ENCODE measurements at regions not wholly inside any gene's neighbourhood (a gene's known extent, or its start where the extent isn't known, plus 50 kb on each side); places are given as distances from the start of the nearest gene placed in this dataset.

GRCh38 chr16:73152386-73153125 lies 104.6 kb upstream of the ZFHX3 start:
- Histone ChIP-seq H3K9me2 (ENCODE audit: insufficient read depth, low read length) (no peaks in the 10 kb centered on the region), H3K36me3 (ENCODE audit: insufficient read depth, low read length) (no peaks in the 10 kb centered on the region), H2AFZ (ENCODE audit: low read length) (no peak overlapping the region), H3K4me2 (ENCODE audit: low read length) (no peak overlapping the region), H3K9me3 (ENCODE audit: low read length) (no peaks in the 10 kb centered on the region), H3K4me1 (ENCODE audit: insufficient read depth, low read length, poor library complexity, severe bottlenecking) (no peaks in the 10 kb centered on the region), H3K27ac (ENCODE audit: low read depth, low read length, poor library complexity, severe bottlenecking) (no peak overlapping the region), H3K4me3 (ENCODE audit: low read depth, low read length, poor library complexity, severe bottlenecking) (no peak overlapping the region), H4K20me1 (ENCODE audit: insufficient read depth, low read length) (no peaks in the 10 kb centered on the region), H3K79me2 (ENCODE audit: insufficient read depth, low read depth, low read length) (no peaks in the 10 kb centered on the region)
- ChIA-PET CTCF (ENCODE audit: unreplicated experiment) (no interaction called here), POLR2A (interaction anchor here (0.6 kb wide), 1 partner anchor 776 kb away, joined by 4 read pairs; no protein-coding TSS in a partner anchor)
- DNase-seq (ENCODE audit: low spot score), result no peak
- no TSS peak for BruUV-seq (replicated peaks)
- intact Hi-C loops (cut with micrococcal nuclease; ENCODE audit: unreplicated experiment), result no loop called here
- TF ChIP-seq CTCF (conservative IDR thresholded peaks at IDR 0.05; ENCODE audit: low read length) (no peak), EZH2phosphoT487 (IDR thresholded peaks at IDR 0.05; ENCODE audit: borderline replicate concordance, low read depth, low read length) (no peak)

GRCh38 chr16:73151941-73152340 lies 104.0 kb upstream of the ZFHX3 start:
- H3K4me3 ChIP-seq (ENCODE audit: low read depth, low read length, poor library complexity, severe bottlenecking), result no peak overlapping the region
- no peaks in the 10 kb centered on the region for H3K36me3 ChIP-seq (ENCODE audit: insufficient read depth, low read length)
- no peaks in the 10 kb centered on the region for H3K79me2 ChIP-seq (ENCODE audit: insufficient read depth, low read depth, low read length)
- TF ChIP-seq EZH2phosphoT487 (IDR thresholded peaks at IDR 0.05; ENCODE audit: borderline replicate concordance, low read depth, low read length) (no peak), CTCF (conservative IDR thresholded peaks at IDR 0.05; ENCODE audit: low read length) (no peak)
- no peak for DNase-seq (ENCODE audit: low spot score)
- intact Hi-C loops (cut with micrococcal nuclease; ENCODE audit: unreplicated experiment), result no loop called here
- H3K9me2 ChIP-seq (ENCODE audit: insufficient read depth, low read length), result no peaks in the 10 kb centered on the region
- POLR2A ChIA-PET, result interaction anchor here (0.6 kb wide), 1 partner anchor 777 kb away, joined by 4 read pairs; no protein-coding TSS in a partner anchor
- CTCF ChIA-PET (ENCODE audit: unreplicated experiment), result no interaction called here
- BruUV-seq (replicated peaks), result no TSS peak
- H3K9me3 ChIP-seq (ENCODE audit: low read length), result no peaks in the 10 kb centered on the region
- H3K4me1 ChIP-seq (ENCODE audit: insufficient read depth, low read length, poor library complexity, severe bottlenecking), result no peaks in the 10 kb centered on the region
- H4K20me1 ChIP-seq (ENCODE audit: insufficient read depth, low read length), result no peaks in the 10 kb centered on the region
- H2AFZ ChIP-seq (ENCODE audit: low read length), result no peak overlapping the region
- no peak overlapping the region for H3K4me2 ChIP-seq (ENCODE audit: low read length)
- H3K27ac ChIP-seq (ENCODE audit: low read depth, low read length, poor library complexity, severe bottlenecking), result no peak overlapping the region

GRCh38 chr16:73151225-73151624 lies 103.3 kb upstream of the ZFHX3 start:
- no TSS peak for BruUV-seq (replicated peaks)
- no peak for TF ChIP-seq EZH2phosphoT487 (IDR thresholded peaks at IDR 0.05; ENCODE audit: borderline replicate concordance, low read depth, low read length)
- no peak for TF ChIP-seq CTCF (conservative IDR thresholded peaks at IDR 0.05; ENCODE audit: low read length)
- DNase-seq (ENCODE audit: low spot score), result no peak
- H3K27ac ChIP-seq (ENCODE audit: low read depth, low read length, poor library complexity, severe bottlenecking), result no peak overlapping the region
- no peak overlapping the region for H3K4me3 ChIP-seq (ENCODE audit: low read depth, low read length, poor library complexity, severe bottlenecking)
- POLR2A ChIA-PET, result no interaction called here
- H2AFZ ChIP-seq (ENCODE audit: low read length), result no peak overlapping the region
- no peaks in the 10 kb centered on the region for H4K20me1 ChIP-seq (ENCODE audit: insufficient read depth, low read length)
- intact Hi-C loops (cut with micrococcal nuclease; ENCODE audit: unreplicated experiment), result no loop called here
- no peaks in the 10 kb centered on the region for H3K4me1 ChIP-seq (ENCODE audit: insufficient read depth, low read length, poor library complexity, severe bottlenecking)
- H3K9me3 ChIP-seq (ENCODE audit: low read length), result no peaks in the 10 kb centered on the region
- H3K36me3 ChIP-seq (ENCODE audit: insufficient read depth, low read length), result no peaks in the 10 kb centered on the region
- H3K9me2 ChIP-seq (ENCODE audit: insufficient read depth, low read length), result no peaks in the 10 kb centered on the region
- no peaks in the 10 kb centered on the region for H3K79me2 ChIP-seq (ENCODE audit: insufficient read depth, low read depth, low read length)
- no peak overlapping the region for H3K4me2 ChIP-seq (ENCODE audit: low read length)
- CTCF ChIA-PET (ENCODE audit: unreplicated experiment), result no interaction called here

Data from OCI-LY7 (cell line).